Panc1 (cell line): ENCODE measurements at regions not wholly inside any gene's neighbourhood (a gene's known extent, or its start where the extent isn't known, plus 50 kb on each side); places are given as distances from the start of the nearest gene placed in this dataset.

Experiments
- ATAC-seq: fragments of 200-7000 bp; cut with Tn5 transposase; 2 replicates; pipeline ENCODE4 v1.9.1; 2020; ENCODE audit warnings: mild to moderate bottlenecking, moderate library complexity
- BruUV-seq: library from RNA; stranded (reverse); fragments of 400-500 nt; replicated peaks from 2 replicates; lab custom pipeline; 2021; lab: Mats Ljungman, UMichigan
- CTCF ChIA-PET: fragments of 300-600 bp; sonication (Branson Sonifier 250); formaldehyde crosslinking; loops from one replicate; lab custom pipeline; 2022; ENCODE audit warnings: antibody characterized with exemption; lab: Charles Lee
- POLR2A ChIA-PET: fragments of 300-600 bp; sonication (Branson Sonifier 250); formaldehyde crosslinking; loops from one replicate; lab custom pipeline; 2022; ENCODE audit warnings: antibody characterized with exemption; lab: Charles Lee
- DNase-seq: peaks from one replicate; pipeline ENCODE4 v3.0.0-alpha.2; 2010; ENCODE audit warnings: low read depth, low spot score
- H3K27ac ChIP-seq: 2 replicates; pipeline ENCODE4 v1.5.1; 2011; ENCODE audit warnings: mild to moderate bottlenecking, low read length, inconsistent platforms
- H3K27me3 ChIP-seq: fragments of 200-500 bp; sonication (Bioruptor generic); 2 replicates; pipeline ENCODE4 v1.6.0; 2014; ENCODE audit warnings: low read length, inconsistent platforms; ENCODE audit not compliant: control insufficient read depth, insufficient read depth
- H3K36me3 ChIP-seq: fragments of 200-500 bp; sonication (Bioruptor generic); 2 replicates; pipeline ENCODE4 v1.5.1; 2014; ENCODE audit warnings: inconsistent platforms, mild to moderate bottlenecking, low read length, moderate library complexity; ENCODE audit not compliant: control insufficient read depth, insufficient read depth
- H3K4me1 ChIP-seq: 2 replicates; pipeline ENCODE4 v1.5.1; 2011; ENCODE audit warnings: inconsistent platforms, mild to moderate bottlenecking, low read length, moderate library complexity; ENCODE audit not compliant: control insufficient read depth, insufficient read depth
- H3K4me3 ChIP-seq, 2 experiments: 2 replicates each; pipeline ENCODE4 v1.5.1; 2011 to 2012; ENCODE audit warnings: low read depth in 2 of 2, low read length in 2 of 2, mild to moderate bottlenecking in 2 of 2, inconsistent platforms in 1 of 2, moderate library complexity in 1 of 2
- H3K9me3 ChIP-seq: fragments of 200-500 bp; sonication (Bioruptor generic); 2 replicates; pipeline ENCODE4 v1.5.1; 2014; ENCODE audit warnings: low read depth, mild to moderate bottlenecking, inconsistent platforms, low read length, moderate library complexity; ENCODE audit not compliant: control insufficient read depth, insufficient read depth
- POLR2AphosphoS5 ChIP-seq: IDR thresholded peaks from 2 replicates; pipeline ENCODE4 v1.6.1; 2012; ENCODE audit warnings: mild to moderate bottlenecking, low read depth, low read length, moderate library complexity
- SIN3A ChIP-seq: IDR thresholded peaks from 2 replicates; pipeline ENCODE4 v1.6.1; 2012; ENCODE audit warnings: low read depth, mild to moderate bottlenecking, low read length, moderate library complexity, borderline replicate concordance; ENCODE audit not compliant: insufficient read depth
- TCF7L2 ChIP-seq: IDR thresholded peaks from 2 replicates; pipeline ENCODE4 v1.6.1; 2011; ENCODE audit warnings: mild to moderate bottlenecking, low read depth, low read length, inconsistent platforms
- in situ Hi-C: cut with HindIII; loops from 2 replicates; pipeline ENCODE4 v1.10.0; 2016; ENCODE audit warnings: low sequenced_read_pairs, low pct_unique_long_range_greater_than_20kb
- intact Hi-C: fragments of 100-400 bp; cut with micrococcal nuclease; formaldehyde crosslinking; loops from one replicate; pipeline ENCODE4 v1.10.0; 2022; ENCODE audit not compliant: unreplicated experiment
- TF ChIP-seq, protein P1 (sequence below), 2 experiments: IDR thresholded peaks; 2 replicates each; pipeline ENCODE4 v1.6.1; 2011 to 2012; ENCODE audit warnings: low read depth in 2 of 2, control low read depth in 1 of 2, low read length in 1 of 2, mild to moderate bottlenecking in 1 of 2, moderate library complexity in 1 of 2; ENCODE audit not compliant: insufficient read depth in 1 of 2
- TF ChIP-seq, protein P2 (sequence below): fragments of 450-650 bp; IDR thresholded peaks from 2 replicates; pipeline ENCODE4 v1.5.1; 2017; ENCODE audit warnings: mild to moderate bottlenecking

DNA sequence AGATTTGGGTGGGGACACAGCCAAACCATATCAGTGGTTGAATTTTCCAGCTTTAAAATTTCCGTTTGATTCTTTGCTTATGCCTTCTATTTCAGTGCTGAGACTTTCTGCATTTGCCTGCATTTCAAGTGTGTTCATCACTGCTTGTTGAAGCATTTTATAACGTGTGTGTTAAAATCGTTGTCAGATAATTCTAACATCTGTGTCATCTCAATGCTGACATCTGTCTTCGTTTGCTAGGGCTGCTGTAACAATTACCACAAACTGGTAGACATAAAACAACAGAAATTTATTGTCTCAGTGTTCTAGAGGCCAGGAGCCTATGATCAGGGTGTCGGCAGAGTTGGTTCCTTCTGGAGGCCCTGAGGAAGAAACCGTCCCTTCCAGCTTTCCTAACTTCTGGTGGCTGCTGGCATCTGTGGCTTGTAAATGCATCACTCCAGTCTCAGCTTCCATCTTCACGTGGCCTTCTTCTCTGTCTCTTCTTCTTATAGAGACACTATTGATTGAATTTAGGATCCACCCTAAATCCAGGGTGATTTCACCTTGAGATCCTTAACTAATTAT, 71.1 kb upstream of the SDK1 start:
- no peaks in the 10 kb centered on the region for H3K4me1 ChIP-seq
- H3K9me3 ChIP-seq, result peaks cover 7% of the 10 kb centered on the region; the same call in 1 of the 2 replicates
- TF ChIP-seq, protein P1, sequence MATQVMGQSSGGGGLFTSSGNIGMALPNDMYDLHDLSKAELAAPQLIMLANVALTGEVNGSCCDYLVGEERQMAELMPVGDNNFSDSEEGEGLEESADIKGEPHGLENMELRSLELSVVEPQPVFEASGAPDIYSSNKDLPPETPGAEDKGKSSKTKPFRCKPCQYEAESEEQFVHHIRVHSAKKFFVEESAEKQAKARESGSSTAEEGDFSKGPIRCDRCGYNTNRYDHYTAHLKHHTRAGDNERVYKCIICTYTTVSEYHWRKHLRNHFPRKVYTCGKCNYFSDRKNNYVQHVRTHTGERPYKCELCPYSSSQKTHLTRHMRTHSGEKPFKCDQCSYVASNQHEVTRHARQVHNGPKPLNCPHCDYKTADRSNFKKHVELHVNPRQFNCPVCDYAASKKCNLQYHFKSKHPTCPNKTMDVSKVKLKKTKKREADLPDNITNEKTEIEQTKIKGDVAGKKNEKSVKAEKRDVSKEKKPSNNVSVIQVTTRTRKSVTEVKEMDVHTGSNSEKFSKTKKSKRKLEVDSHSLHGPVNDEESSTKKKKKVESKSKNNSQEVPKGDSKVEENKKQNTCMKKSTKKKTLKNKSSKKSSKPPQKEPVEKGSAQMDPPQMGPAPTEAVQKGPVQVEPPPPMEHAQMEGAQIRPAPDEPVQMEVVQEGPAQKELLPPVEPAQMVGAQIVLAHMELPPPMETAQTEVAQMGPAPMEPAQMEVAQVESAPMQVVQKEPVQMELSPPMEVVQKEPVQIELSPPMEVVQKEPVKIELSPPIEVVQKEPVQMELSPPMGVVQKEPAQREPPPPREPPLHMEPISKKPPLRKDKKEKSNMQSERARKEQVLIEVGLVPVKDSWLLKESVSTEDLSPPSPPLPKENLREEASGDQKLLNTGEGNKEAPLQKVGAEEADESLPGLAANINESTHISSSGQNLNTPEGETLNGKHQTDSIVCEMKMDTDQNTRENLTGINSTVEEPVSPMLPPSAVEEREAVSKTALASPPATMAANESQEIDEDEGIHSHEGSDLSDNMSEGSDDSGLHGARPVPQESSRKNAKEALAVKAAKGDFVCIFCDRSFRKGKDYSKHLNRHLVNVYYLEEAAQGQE (IDR thresholded peaks at IDR 0.05; ENCODE audit: insufficient read depth in 1 of 2, low read depth in 2 of 2, low read length in 1 of 2), result no peak
- TF ChIP-seq SIN3A (no peak), POLR2AphosphoS5 (no peak), TCF7L2 (no peak)
- TF ChIP-seq, protein P2, sequence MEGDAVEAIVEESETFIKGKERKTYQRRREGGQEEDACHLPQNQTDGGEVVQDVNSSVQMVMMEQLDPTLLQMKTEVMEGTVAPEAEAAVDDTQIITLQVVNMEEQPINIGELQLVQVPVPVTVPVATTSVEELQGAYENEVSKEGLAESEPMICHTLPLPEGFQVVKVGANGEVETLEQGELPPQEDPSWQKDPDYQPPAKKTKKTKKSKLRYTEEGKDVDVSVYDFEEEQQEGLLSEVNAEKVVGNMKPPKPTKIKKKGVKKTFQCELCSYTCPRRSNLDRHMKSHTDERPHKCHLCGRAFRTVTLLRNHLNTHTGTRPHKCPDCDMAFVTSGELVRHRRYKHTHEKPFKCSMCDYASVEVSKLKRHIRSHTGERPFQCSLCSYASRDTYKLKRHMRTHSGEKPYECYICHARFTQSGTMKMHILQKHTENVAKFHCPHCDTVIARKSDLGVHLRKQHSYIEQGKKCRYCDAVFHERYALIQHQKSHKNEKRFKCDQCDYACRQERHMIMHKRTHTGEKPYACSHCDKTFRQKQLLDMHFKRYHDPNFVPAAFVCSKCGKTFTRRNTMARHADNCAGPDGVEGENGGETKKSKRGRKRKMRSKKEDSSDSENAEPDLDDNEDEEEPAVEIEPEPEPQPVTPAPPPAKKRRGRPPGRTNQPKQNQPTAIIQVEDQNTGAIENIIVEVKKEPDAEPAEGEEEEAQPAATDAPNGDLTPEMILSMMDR, result no peak
- ATAC-seq, result no peak
- no TSS peak for BruUV-seq
- no peak overlapping the region for H3K4me3 ChIP-seq
- intact Hi-C loops (no loop called here), in situ Hi-C loops (no loop called here)
- no peaks in the 10 kb centered on the region for H3K27me3 ChIP-seq
- ChIA-PET POLR2A (no interaction called here), CTCF (no interaction called here)
- H3K27ac ChIP-seq, result no peak overlapping the region
- no peak for DNase-seq
- H3K36me3 ChIP-seq, result no peaks in the 10 kb centered on the region

DNA sequence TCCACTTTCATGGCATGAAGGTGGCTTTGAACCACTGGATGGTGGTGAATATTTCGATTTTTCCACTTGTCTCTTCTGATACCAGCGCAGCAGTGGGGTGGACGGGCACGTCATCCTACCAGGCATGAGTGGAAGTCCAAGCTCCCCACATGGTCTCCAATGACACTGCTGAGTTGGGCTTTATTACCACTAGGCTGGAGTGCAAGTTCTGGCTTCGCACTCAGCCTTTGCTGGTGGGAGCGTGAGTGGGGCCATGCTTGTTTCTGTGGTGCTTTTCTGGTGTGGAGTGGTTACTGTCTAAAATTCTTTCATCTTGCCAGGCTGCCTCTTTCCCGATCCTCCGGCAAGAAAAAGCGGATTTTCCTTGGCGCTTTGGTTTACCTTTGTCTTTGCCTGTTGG, 70.1 kb upstream of the SDK1 start:
- intact Hi-C loops (no loop called here), in situ Hi-C loops (no loop called here)
- H3K4me1 ChIP-seq, result no peaks in the 10 kb centered on the region
- ChIA-PET CTCF (no interaction called here), POLR2A (no interaction called here)
- H3K4me3 ChIP-seq, result no peak overlapping the region
- no peak overlapping the region for H3K27ac ChIP-seq
- no TSS peak for BruUV-seq
- H3K9me3 ChIP-seq, result peaks cover 9% of the 10 kb centered on the region; the same call in 1 of the 2 replicates
- DNase-seq (no peak), ATAC-seq (no peak)
- no peaks in the 10 kb centered on the region for H3K36me3 ChIP-seq
- TF ChIP-seq SIN3A, result no peak
- TF ChIP-seq, protein P2, result no peak
- no peak for TF ChIP-seq POLR2AphosphoS5
- TF ChIP-seq, protein P1 (IDR thresholded peaks at IDR 0.05; ENCODE audit: insufficient read depth in 1 of 2, low read depth in 2 of 2, low read length in 1 of 2), result no peak
- no peak for TF ChIP-seq TCF7L2
- H3K27me3 ChIP-seq, result no peaks in the 10 kb centered on the region
